Gastroesophageal sphincter (tissue), 4 donors: ENCODE measurements at regions not wholly inside any gene's neighbourhood (a gene's known extent, or its start where the extent isn't known, plus 50 kb on each side); places are given as distances from the start of the nearest gene placed in this dataset.

Experiments
- ATAC-seq: fragments of 150-250 bp; one replicate; pipeline ENCODE4 v1.9.1; 2016; ENCODE audit warnings: mild to moderate bottlenecking, moderate library complexity
- H3K27ac ChIP-seq, 4 donors: fragments of 200-600 bp; sonication (generic) in 3 of 4; 1 replicate in 3 of 4; 2 replicates in 1 of 4; pipeline ENCODE4 v1.5.1; 2016 to 2019
- H3K27me3 ChIP-seq: fragments of 200-600 bp; sonication (generic); one replicate; pipeline ENCODE4 v1.5.1; 2019
- H3K36me3 ChIP-seq, 2 donors: fragments of 200-600 bp; sonication (generic); one replicate each; pipeline ENCODE4 v1.5.1; 2019; ENCODE audit warnings: control low read depth in 1 of 2
- H3K4me1 ChIP-seq, 3 donors: fragments of 200-600 bp; sonication (generic); 1 replicate in 2 of 3; 2 replicates in 1 of 3; pipeline ENCODE4 v1.5.1; 2016 to 2019; ENCODE audit warnings: control low read depth in 2 of 3
- H3K4me3 ChIP-seq, 2 donors: fragments of 200-600 bp; sonication (generic); one replicate each; pipeline ENCODE4 v1.5.1; 2019; ENCODE audit warnings: mild to moderate bottlenecking in 1 of 2, moderate library complexity in 1 of 2
- H3K9me3 ChIP-seq, 3 donors: fragments of 200-600 bp; sonication (generic); one replicate each; pipeline ENCODE4 v1.5.1; 2017 to 2019; ENCODE audit warnings: control low read depth in 2 of 3
- EP300 ChIP-seq: sonication (generic); formaldehyde crosslinking; IDR thresholded peaks from one replicate; pipeline ENCODE4 v1.6.1; 2017; ENCODE audit warnings: antibody characterized with exemption, mild to moderate bottlenecking
- POLR2A ChIP-seq, 2 donors: fragments of 450-650 bp; IDR thresholded peaks; one replicate each; pipeline ENCODE4 v1.6.1; 2017; ENCODE audit warnings: antibody characterized with exemption in 2 of 2, mild to moderate bottlenecking in 2 of 2, moderate library complexity in 1 of 2
- POLR2AphosphoS5 ChIP-seq: sonication (generic); formaldehyde crosslinking; IDR thresholded peaks from one replicate; pipeline ENCODE4 v1.6.1; 2017; ENCODE audit warnings: antibody characterized with exemption
- WGBS, 2 donors: methylation state at CpG; one replicate each; pipeline ENCODE4 v1.1.5; 2018; ENCODE audit warnings: low coverage in 1 of 2; 5-methylcytosine and 5-hydroxymethylcytosine counted together
- TF ChIP-seq, protein P1 (sequence below), 4 experiments: fragments of 200-600 bp in 2 of 4; fragments of 450-650 bp in 2 of 4; sonication (generic) in 1 of 4; IDR thresholded peaks; one replicate each; pipeline ENCODE4 v1.5.1; 2017 to 2019; ENCODE audit warnings: antibody characterized with exemption in 4 of 4, mild to moderate bottlenecking in 2 of 4, moderate library complexity in 2 of 4

DNA sequence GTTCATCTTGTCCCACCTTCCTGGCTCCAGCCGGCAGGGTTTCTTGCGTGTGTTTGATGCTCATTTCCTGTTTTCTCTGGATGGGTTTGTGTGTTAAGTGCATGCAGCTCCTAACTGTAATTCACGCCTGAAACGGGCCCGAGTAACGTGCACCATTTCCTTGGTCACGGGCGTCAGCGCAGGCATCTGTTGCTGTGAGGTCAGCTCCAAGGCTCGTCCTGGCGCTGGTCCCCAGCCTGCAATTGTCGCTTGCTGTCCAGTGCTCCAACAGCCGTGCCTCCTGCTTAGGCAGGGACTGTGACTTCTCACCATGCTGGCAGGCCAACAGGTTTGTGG lies 201.1 kb downstream of the GLRX3 start:
- H3K4me3 ChIP-seq, result no peak overlapping the region
- peaks cover 33% of the 10 kb centered on the region for H3K27me3 ChIP-seq
- TF ChIP-seq, protein P1, sequence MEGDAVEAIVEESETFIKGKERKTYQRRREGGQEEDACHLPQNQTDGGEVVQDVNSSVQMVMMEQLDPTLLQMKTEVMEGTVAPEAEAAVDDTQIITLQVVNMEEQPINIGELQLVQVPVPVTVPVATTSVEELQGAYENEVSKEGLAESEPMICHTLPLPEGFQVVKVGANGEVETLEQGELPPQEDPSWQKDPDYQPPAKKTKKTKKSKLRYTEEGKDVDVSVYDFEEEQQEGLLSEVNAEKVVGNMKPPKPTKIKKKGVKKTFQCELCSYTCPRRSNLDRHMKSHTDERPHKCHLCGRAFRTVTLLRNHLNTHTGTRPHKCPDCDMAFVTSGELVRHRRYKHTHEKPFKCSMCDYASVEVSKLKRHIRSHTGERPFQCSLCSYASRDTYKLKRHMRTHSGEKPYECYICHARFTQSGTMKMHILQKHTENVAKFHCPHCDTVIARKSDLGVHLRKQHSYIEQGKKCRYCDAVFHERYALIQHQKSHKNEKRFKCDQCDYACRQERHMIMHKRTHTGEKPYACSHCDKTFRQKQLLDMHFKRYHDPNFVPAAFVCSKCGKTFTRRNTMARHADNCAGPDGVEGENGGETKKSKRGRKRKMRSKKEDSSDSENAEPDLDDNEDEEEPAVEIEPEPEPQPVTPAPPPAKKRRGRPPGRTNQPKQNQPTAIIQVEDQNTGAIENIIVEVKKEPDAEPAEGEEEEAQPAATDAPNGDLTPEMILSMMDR (IDR thresholded peaks at IDR 0.05), result no peak
- TF ChIP-seq EP300 (no peak), POLR2AphosphoS5 (no peak), POLR2A (IDR thresholded peaks at IDR 0.05) (no peak)
- ATAC-seq, result no peak
- H3K9me3 ChIP-seq, result peaks cover 0 to under 1% (median 0%) of the 10 kb centered on the region in 3 donors
- WGBS, 2 donors, result 75% methylated on average over 13 of the region's 13 CpGs; no CpG with 5 or more reads in 1 of the 2 donors
- no peaks in the 10 kb centered on the region for H3K36me3 ChIP-seq
- no peak overlapping the region for H3K27ac ChIP-seq
- no peaks in the 10 kb centered on the region for H3K4me1 ChIP-seq

DNA sequence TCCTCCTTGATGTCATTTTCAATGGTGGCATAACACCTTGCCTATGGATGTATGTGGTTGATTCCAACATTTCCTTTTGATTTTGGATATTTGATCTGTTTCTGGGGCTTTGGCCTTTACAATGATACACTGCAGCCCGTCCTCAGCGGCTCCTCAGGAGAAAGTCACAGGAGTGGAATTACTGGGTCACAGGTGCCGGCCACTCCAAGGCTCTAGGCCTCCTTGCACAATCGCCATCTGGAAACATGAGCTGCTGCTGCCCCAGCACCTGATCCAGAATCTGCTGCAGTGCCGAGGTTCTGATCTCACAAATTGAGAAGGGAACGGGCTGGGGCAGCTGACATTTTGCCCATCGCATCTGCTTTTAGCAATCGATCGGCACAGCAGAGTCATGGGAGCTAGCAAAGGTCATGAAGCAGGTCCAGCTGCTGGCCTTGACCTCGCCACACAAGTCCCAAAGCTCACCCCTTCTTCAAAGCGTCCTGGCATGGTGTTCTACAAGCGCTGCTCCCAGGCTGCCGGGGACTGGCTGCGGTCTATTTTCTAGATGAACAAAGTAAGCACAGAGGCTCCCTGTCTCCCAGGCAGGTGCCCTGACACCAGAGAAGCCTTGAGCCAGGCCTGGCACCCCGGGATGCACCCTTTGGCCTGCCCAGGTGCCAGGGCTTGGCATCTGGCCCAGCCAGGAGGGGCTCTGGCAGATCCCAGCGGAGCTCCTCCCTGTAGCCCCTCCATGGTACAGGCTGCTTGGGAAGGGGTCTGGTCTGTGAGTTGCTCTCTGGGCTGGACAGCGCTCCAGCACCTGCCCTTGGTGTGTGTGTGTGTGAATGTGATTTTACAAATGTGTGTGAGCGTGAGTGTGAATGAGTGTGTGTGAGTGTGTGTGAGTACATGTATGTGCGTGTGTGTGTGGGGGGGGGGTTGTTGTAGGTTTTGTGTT lies 201.8 kb downstream of the GLRX3 start:
- no peaks in the 10 kb centered on the region for H3K36me3 ChIP-seq
- no peak overlapping the region for H3K27ac ChIP-seq
- 73% methylated on average over 3 of the region's 19 CpGs; no CpG with 5 or more reads in 1 of the 2 donors for WGBS, 2 donors
- no peak for ATAC-seq
- no peaks in the 10 kb centered on the region for H3K9me3 ChIP-seq
- TF ChIP-seq POLR2AphosphoS5 (no peak), EP300 (no peak), POLR2A (IDR thresholded peaks at IDR 0.05) (no peak)
- TF ChIP-seq, protein P1 (IDR thresholded peaks at IDR 0.05), result no peak
- H3K4me3 ChIP-seq, result no peak overlapping the region
- H3K27me3 ChIP-seq, result peaks cover 33% of the 10 kb centered on the region
- no peaks in the 10 kb centered on the region for H3K4me1 ChIP-seq

DNA sequence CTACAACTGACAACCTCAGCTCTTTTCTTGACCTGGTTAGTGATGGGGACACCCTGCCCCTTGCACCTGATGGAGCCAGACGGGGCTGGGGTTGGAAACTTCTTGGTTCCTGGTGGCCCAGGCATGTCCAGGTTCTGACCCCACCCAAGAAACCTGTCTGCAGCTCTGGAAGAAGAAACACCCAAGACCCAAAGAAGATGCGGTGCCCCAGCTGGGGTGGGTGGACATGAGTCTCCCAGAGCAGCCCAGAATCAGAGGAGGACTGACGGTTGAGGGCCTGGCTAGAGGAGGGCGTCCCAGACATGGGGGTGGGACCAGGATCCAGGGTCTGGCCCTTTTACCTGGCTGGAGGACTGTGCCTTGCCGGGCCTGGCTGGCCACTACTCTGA lies 202.4 kb downstream of the GLRX3 start:
- Histone ChIP-seq H3K4me3 (no peak overlapping the region), H3K27ac (no peak overlapping the region), H3K9me3 (no peaks in the 10 kb centered on the region), H3K36me3 (no peaks in the 10 kb centered on the region), H3K4me1 (no peaks in the 10 kb centered on the region), H3K27me3 (peaks cover 33% of the 10 kb centered on the region)
- WGBS, 2 donors, result no CpG with 5 or more reads among the region's 5 CpGs
- no peak for ATAC-seq
- TF ChIP-seq EP300 (no peak), POLR2A (IDR thresholded peaks at IDR 0.05) (no peak), POLR2AphosphoS5 (no peak)
- TF ChIP-seq, protein P1 (IDR thresholded peaks at IDR 0.05), result no peak

DNA sequence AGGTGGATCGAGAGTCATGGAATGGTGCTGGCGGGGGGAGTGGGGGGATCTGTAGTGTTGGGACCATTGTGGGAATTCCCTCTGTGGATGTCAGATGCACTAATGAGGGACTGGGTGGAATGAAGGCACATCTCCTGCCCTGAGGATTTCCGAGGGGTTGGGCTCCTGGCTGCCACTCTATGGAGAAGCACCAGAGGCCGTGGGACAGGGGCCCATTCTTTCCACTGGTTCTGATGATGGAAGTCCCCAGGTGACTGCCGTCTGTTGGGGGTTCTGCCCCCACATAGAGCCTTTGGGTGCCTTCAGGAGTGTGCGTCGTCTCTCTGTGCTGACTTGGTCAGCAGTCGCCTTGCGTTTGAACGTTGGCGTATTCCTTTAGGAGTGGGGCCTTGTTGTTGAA lies 202.9 kb downstream of the GLRX3 start:
- no peaks in the 10 kb centered on the region for H3K9me3 ChIP-seq
- 76 to 97% methylated on average over 5 to 7 of the region's 11 CpGs for WGBS, 2 donors
- no peak for ATAC-seq

More for the DNA sequence above, 202.9 kb downstream of the GLRX3 start:
- Histone ChIP-seq H3K4me3 (no peak overlapping the region), H3K27me3 (peaks cover 33% of the 10 kb centered on the region), H3K27ac (no peak overlapping the region), H3K4me1 (no peaks in the 10 kb centered on the region), H3K36me3 (no peaks in the 10 kb centered on the region)
- TF ChIP-seq POLR2A (IDR thresholded peaks at IDR 0.05), result no peak
- TF ChIP-seq EP300, result no peak
- no peak for TF ChIP-seq POLR2AphosphoS5
- TF ChIP-seq, protein P1 (IDR thresholded peaks at IDR 0.05), result no peak
